ENCODE measurements at regions not wholly inside any gene's neighbourhood (a gene's known extent, or its start where the extent isn't known, plus 50 kb on each side); places are given as distances from the start of the nearest gene placed in this dataset.

- no peaks in the 10 kb centered on the region for H3K36me3 ChIP-seq (ENCODE audit: low read depth)
- H2AFZ ChIP-seq: no peak overlapping the region
- no peak overlapping the region for H3K9ac ChIP-seq
- H3K79me2 ChIP-seq (ENCODE audit: insufficient read depth): no peaks in the 10 kb centered on the region
- H3K4me2 ChIP-seq (ENCODE audit: unreplicated experiment): no peak overlapping the region
- H3K27me3 ChIP-seq (replicated peaks; ENCODE audit: insufficient read depth): no peaks in the 10 kb centered on the region
- H3K4me3 ChIP-seq: no peak overlapping the region
- H3K9me2 ChIP-seq (ENCODE audit: insufficient read depth): no peaks in the 10 kb centered on the region
- H3K4me1 ChIP-seq (ENCODE audit: insufficient read depth): no peaks in the 10 kb centered on the region
- DNase-seq: no peak
- H3F3A ChIP-seq (ENCODE audit: insufficient read depth): no peaks in the 10 kb centered on the region
- no peaks in the 10 kb centered on the region for H4K20me1 ChIP-seq (ENCODE audit: insufficient read depth)
- TF ChIP-seq EZH2 (IDR thresholded peaks at IDR 0.05; ENCODE audit: insufficient read depth, poor library complexity, severe bottlenecking): no peak
- WGBS, 2 experiments (ENCODE audit: low coverage in 1 of 2, low lambda C conversion rate in 2 of 2, missing lambda C conversion rate in 2 of 2): 39 to 42% methylated on average over 3 of the region's 3 CpGs
- in situ Hi-C loops (cut with MboI): no loop called here
- no peak overlapping the region for H3K27ac ChIP-seq
- H3K9me3 ChIP-seq (ENCODE audit: low read depth): no peaks in the 10 kb centered on the region
Measured at GRCh38 chr3:20361000-20361399, 175.0 kb upstream of the SGO1 start.

- DNase-seq: no peak
- Histone ChIP-seq H3F3A (ENCODE audit: insufficient read depth) (no peaks in the 10 kb centered on the region), H3K27me3 (replicated peaks; ENCODE audit: insufficient read depth) (no peaks in the 10 kb centered on the region), H3K27ac (no peak overlapping the region), H3K79me2 (ENCODE audit: insufficient read depth) (no peaks in the 10 kb centered on the region), H3K9me2 (ENCODE audit: insufficient read depth) (no peaks in the 10 kb centered on the region), H4K20me1 (ENCODE audit: insufficient read depth) (no peaks in the 10 kb centered on the region), H3K4me1 (ENCODE audit: insufficient read depth) (no peaks in the 10 kb centered on the region), H2AFZ (no peak overlapping the region), H3K9me3 (ENCODE audit: low read depth) (no peaks in the 10 kb centered on the region), H3K4me3 (no peak overlapping the region), H3K9ac (no peak overlapping the region), H3K4me2 (ENCODE audit: unreplicated experiment) (no peak overlapping the region), H3K36me3 (ENCODE audit: low read depth) (no peaks in the 10 kb centered on the region)
- 68 to 81% methylated on average over 1 of the region's 1 CpG for WGBS, 2 experiments (ENCODE audit: low coverage in 1 of 2, low lambda C conversion rate in 2 of 2, missing lambda C conversion rate in 2 of 2)
- in situ Hi-C loops (cut with MboI): no loop called here
- TF ChIP-seq EZH2phosphoT487 (IDR thresholded peaks at IDR 0.05; ENCODE audit: insufficient read depth, low read depth) (no peak), EZH2 (IDR thresholded peaks at IDR 0.05; ENCODE audit: insufficient read depth, poor library complexity, severe bottlenecking) (no peak)
Measured at GRCh38 chr3:20353286-20353685, 167.3 kb upstream of the SGO1 start.

GRCh38 chr3:20352546-20353179 lies 166.7 kb upstream of the SGO1 start:
- DNase-seq: peak; percentile 17
- no peaks in the 10 kb centered on the region for H3K27me3 ChIP-seq (replicated peaks; ENCODE audit: insufficient read depth)

GRCh38 chr3:20350449-20350848 lies 164.4 kb upstream of the SGO1 start:
- H3K9me3 ChIP-seq (ENCODE audit: low read depth): no peaks in the 10 kb centered on the region
- H3K27me3 ChIP-seq (replicated peaks; ENCODE audit: insufficient read depth): no peaks in the 10 kb centered on the region
- no peaks in the 10 kb centered on the region for H3K79me2 ChIP-seq (ENCODE audit: insufficient read depth)
- TF ChIP-seq EZH2 (IDR thresholded peaks at IDR 0.05; ENCODE audit: insufficient read depth, poor library complexity, severe bottlenecking): no peak
- no peak for TF ChIP-seq EZH2phosphoT487 (IDR thresholded peaks at IDR 0.05; ENCODE audit: insufficient read depth, low read depth)
- H3K27ac ChIP-seq: no peak overlapping the region
- no peaks in the 10 kb centered on the region for H3K4me1 ChIP-seq (ENCODE audit: insufficient read depth)
- H3K4me3 ChIP-seq: no peak overlapping the region
- H2AFZ ChIP-seq: no peak overlapping the region
- H4K20me1 ChIP-seq (ENCODE audit: insufficient read depth): no peaks in the 10 kb centered on the region
- in situ Hi-C loops (cut with MboI): no loop called here
- H3K36me3 ChIP-seq (ENCODE audit: low read depth): no peaks in the 10 kb centered on the region
- no peaks in the 10 kb centered on the region for H3F3A ChIP-seq (ENCODE audit: insufficient read depth)
- no peak overlapping the region for H3K4me2 ChIP-seq (ENCODE audit: unreplicated experiment)
- DNase-seq: no peak
- no peak overlapping the region for H3K9ac ChIP-seq
- no peaks in the 10 kb centered on the region for H3K9me2 ChIP-seq (ENCODE audit: insufficient read depth)

More at GRCh38 chr3:20352546-20353179, 166.7 kb upstream of the SGO1 start:
- Histone ChIP-seq H3K27ac (no peak overlapping the region), H2AFZ (no peak overlapping the region), H3K4me2 (ENCODE audit: unreplicated experiment) (no peak overlapping the region), H3K36me3 (ENCODE audit: low read depth) (no peaks in the 10 kb centered on the region), H3K4me1 (ENCODE audit: insufficient read depth) (no peaks in the 10 kb centered on the region), H3K4me3 (no peak overlapping the region), H3K9ac (no peak overlapping the region), H3F3A (ENCODE audit: insufficient read depth) (no peaks in the 10 kb centered on the region), H4K20me1 (ENCODE audit: insufficient read depth) (no peaks in the 10 kb centered on the region), H3K79me2 (ENCODE audit: insufficient read depth) (no peaks in the 10 kb centered on the region), H3K9me2 (ENCODE audit: insufficient read depth) (no peaks in the 10 kb centered on the region), H3K9me3 (ENCODE audit: low read depth) (no peaks in the 10 kb centered on the region)
- TF ChIP-seq EZH2 (IDR thresholded peaks at IDR 0.05; ENCODE audit: insufficient read depth, poor library complexity, severe bottlenecking) (no peak), EZH2phosphoT487 (IDR thresholded peaks at IDR 0.05; ENCODE audit: insufficient read depth, low read depth) (no peak)
- WGBS, 2 experiments (ENCODE audit: low coverage in 1 of 2, low lambda C conversion rate in 2 of 2, missing lambda C conversion rate in 2 of 2): 3 to 4% methylated on average over 3 of the region's 3 CpGs
- in situ Hi-C loops (cut with MboI): no loop called here

- H3F3A ChIP-seq (ENCODE audit: insufficient read depth): no peaks in the 10 kb centered on the region
- H3K79me2 ChIP-seq (ENCODE audit: insufficient read depth): no peaks in the 10 kb centered on the region
- no peak overlapping the region for H3K4me3 ChIP-seq
- H3K36me3 ChIP-seq (ENCODE audit: low read depth): no peaks in the 10 kb centered on the region
- no peaks in the 10 kb centered on the region for H4K20me1 ChIP-seq (ENCODE audit: insufficient read depth)
- no peak overlapping the region for H3K4me2 ChIP-seq (ENCODE audit: unreplicated experiment)
- TF ChIP-seq EZH2phosphoT487 (IDR thresholded peaks at IDR 0.05; ENCODE audit: insufficient read depth, low read depth): no peak
- no peak for TF ChIP-seq EZH2 (IDR thresholded peaks at IDR 0.05; ENCODE audit: insufficient read depth, poor library complexity, severe bottlenecking)
- no peak overlapping the region for H2AFZ ChIP-seq
- no peak overlapping the region for H3K27ac ChIP-seq
- no peaks in the 10 kb centered on the region for H3K4me1 ChIP-seq (ENCODE audit: insufficient read depth)
- H3K27me3 ChIP-seq (replicated peaks; ENCODE audit: insufficient read depth): no peaks in the 10 kb centered on the region
- no peaks in the 10 kb centered on the region for H3K9me3 ChIP-seq (ENCODE audit: low read depth)
- no peak for DNase-seq
- in situ Hi-C loops (cut with MboI): loop anchor here (25.0 kb wide), 3 partner anchors 1140 to 1540 kb away; partner anchors contain the start of gene ZNF385D
- no peaks in the 10 kb centered on the region for H3K9me2 ChIP-seq (ENCODE audit: insufficient read depth)
- H3K9ac ChIP-seq: no peak overlapping the region
- 53 to 54% methylated on average over 2 of the region's 2 CpGs for WGBS, 2 experiments (ENCODE audit: low coverage in 1 of 2, low lambda C conversion rate in 2 of 2, missing lambda C conversion rate in 2 of 2)
Measured at GRCh38 chr3:20346916-20347315, 160.9 kb upstream of the SGO1 start.
